ENCODE measurements at regions not wholly inside any gene's neighbourhood (a gene's known extent, or its start where the extent isn't known, plus 50 kb on each side); places are given as distances from the start of the nearest gene placed in this dataset.

GRCh38 chr10:117886766-117887165, 160.0 kb downstream of the RAB11FIP2 start:
- TF ChIP-seq CTCF (IDR thresholded peaks at IDR 0.05): no peak
- no peak for TF ChIP-seq POLR2A (IDR thresholded peaks at IDR 0.05)
